Endothelial cell (in vitro differentiated cells): ENCODE measurements at regions not wholly inside any gene's neighbourhood (a gene's known extent, or its start where the extent isn't known, plus 50 kb on each side); places are given as distances from the start of the nearest gene placed in this dataset.

Experiments
- DNase-seq: peaks from one replicate; pipeline ENCODE4 v3.0.0; 2021; ENCODE audit warnings: low spot score
- H3K27ac Mint-ChIP-seq: one replicate; pipeline ENCODE4 v1.8.0; 2021; ENCODE audit warnings: mixed read lengths, inconsistent platforms; ENCODE audit not compliant: unreplicated experiment
- H3K27me3 Mint-ChIP-seq: one replicate; pipeline ENCODE4 v1.8.0; 2021; ENCODE audit warnings: mild to moderate bottlenecking, moderate library complexity, mixed read lengths, inconsistent platforms; ENCODE audit not compliant: unreplicated experiment
- H3K36me3 Mint-ChIP-seq: one replicate; pipeline ENCODE4 v1.8.0; 2021; ENCODE audit warnings: mild to moderate bottlenecking, low read depth, mixed read lengths, inconsistent platforms; ENCODE audit not compliant: unreplicated experiment
- H3K4me1 Mint-ChIP-seq: one replicate; pipeline ENCODE4 v1.8.0; 2021; ENCODE audit warnings: mild to moderate bottlenecking, mixed read lengths, inconsistent platforms; ENCODE audit not compliant: unreplicated experiment
- H3K4me3 Mint-ChIP-seq: one replicate; pipeline ENCODE4 v1.8.0; 2021; ENCODE audit warnings: mild to moderate bottlenecking, mixed read lengths, inconsistent platforms; ENCODE audit not compliant: unreplicated experiment
- H3K9me3 Mint-ChIP-seq: one replicate; pipeline ENCODE4 v1.8.0; 2021; ENCODE audit warnings: mixed read lengths, inconsistent platforms; ENCODE audit not compliant: unreplicated experiment
- TF ChIP-seq, protein P1 (sequence below): fragments of 200-600 bp; sonication (generic); IDR thresholded peaks from one replicate; pipeline ENCODE4 v1.5.0; 2021; ENCODE audit warnings: antibody characterized with exemption; ENCODE audit not compliant: unreplicated experiment

DNA sequence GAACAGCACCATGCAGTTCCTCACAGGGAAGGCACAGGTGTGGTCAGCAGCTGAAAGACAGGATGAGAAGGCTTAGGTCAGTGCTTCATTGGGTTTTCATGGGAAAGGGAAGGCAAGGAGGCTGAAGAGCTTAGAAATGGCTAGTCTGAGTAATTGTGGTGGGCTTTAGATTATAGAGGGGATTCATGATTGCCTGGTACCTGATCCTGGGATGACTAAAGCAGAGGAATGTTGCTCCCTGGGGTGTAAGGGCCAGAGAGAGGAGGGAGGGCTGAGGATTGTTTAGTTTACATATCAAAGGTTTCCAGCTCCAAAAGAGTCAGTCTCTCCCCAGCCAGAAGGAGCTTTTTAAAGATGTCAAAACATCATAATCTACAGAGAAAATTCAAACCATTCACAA lies 396.3 kb upstream of the POM121L12 start:
- no peaks in the 10 kb centered on the region for H3K9me3 Mint-ChIP-seq
- H3K27me3 Mint-ChIP-seq = no peaks in the 10 kb centered on the region
- no peak for DNase-seq
- H3K27ac Mint-ChIP-seq = no peak overlapping the region
- no peaks in the 10 kb centered on the region for H3K36me3 Mint-ChIP-seq
- peaks cover 3% of the 10 kb centered on the region for H3K4me1 Mint-ChIP-seq
- TF ChIP-seq, protein P1, sequence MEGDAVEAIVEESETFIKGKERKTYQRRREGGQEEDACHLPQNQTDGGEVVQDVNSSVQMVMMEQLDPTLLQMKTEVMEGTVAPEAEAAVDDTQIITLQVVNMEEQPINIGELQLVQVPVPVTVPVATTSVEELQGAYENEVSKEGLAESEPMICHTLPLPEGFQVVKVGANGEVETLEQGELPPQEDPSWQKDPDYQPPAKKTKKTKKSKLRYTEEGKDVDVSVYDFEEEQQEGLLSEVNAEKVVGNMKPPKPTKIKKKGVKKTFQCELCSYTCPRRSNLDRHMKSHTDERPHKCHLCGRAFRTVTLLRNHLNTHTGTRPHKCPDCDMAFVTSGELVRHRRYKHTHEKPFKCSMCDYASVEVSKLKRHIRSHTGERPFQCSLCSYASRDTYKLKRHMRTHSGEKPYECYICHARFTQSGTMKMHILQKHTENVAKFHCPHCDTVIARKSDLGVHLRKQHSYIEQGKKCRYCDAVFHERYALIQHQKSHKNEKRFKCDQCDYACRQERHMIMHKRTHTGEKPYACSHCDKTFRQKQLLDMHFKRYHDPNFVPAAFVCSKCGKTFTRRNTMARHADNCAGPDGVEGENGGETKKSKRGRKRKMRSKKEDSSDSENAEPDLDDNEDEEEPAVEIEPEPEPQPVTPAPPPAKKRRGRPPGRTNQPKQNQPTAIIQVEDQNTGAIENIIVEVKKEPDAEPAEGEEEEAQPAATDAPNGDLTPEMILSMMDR = no peak
- H3K4me3 Mint-ChIP-seq = no peak overlapping the region

DNA sequence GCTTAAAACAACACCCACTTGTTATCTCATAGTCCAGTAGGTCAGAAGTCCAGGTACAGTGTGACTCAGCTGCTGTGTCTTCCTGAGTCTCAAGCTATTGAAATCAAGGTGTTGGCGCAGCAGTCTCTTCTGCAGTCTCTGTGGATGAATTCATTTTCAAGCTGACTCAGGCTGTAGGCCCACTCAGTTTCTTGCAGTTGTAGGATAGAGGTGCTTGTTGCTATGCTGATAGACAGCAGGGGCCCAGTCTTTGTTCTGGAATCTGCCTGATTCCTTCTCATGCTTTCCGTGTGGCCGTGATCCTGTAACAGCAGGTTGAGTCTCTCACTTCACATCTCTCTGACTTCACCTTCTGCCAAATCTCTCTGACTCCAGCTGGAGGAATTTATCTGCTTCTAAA lies 400.4 kb upstream of the POM121L12 start:
- DNase-seq = no peak
- H3K4me3 Mint-ChIP-seq = no peak overlapping the region
- TF ChIP-seq, protein P1 = no peak
- no peaks in the 10 kb centered on the region for H3K27me3 Mint-ChIP-seq
- no peaks in the 10 kb centered on the region for H3K36me3 Mint-ChIP-seq
- H3K4me1 Mint-ChIP-seq = peaks cover 3% of the 10 kb centered on the region
- H3K9me3 Mint-ChIP-seq = no peaks in the 10 kb centered on the region
- H3K27ac Mint-ChIP-seq = no peak overlapping the region

DNA sequence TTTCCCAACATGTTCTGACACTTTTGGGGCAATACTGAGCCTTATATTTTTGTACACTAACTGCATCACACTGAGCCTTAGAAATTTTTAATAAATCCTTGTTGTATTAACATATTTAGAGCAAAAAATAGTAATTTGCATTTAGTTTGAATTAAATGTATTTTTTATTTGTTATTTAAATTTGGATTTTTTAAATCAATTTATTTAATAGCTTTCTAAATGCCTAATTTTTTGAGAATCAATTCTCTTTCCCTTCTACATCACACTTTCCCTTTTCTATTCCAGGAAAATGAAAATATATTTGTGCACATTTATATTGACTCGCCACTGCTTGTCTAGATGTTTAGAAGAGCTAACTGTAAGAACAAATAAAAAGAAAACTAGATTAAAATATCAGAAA lies 414.6 kb upstream of the POM121L12 start:
- Mint-ChIP-seq H3K36me3 (no peaks in the 10 kb centered on the region), H3K27ac (no peak overlapping the region), H3K4me1 (peaks cover 18% of the 10 kb centered on the region), H3K27me3 (no peaks in the 10 kb centered on the region), H3K4me3 (no peak overlapping the region), H3K9me3 (no peaks in the 10 kb centered on the region)
- TF ChIP-seq, protein P1 = no peak
- no peak for DNase-seq

DNA sequence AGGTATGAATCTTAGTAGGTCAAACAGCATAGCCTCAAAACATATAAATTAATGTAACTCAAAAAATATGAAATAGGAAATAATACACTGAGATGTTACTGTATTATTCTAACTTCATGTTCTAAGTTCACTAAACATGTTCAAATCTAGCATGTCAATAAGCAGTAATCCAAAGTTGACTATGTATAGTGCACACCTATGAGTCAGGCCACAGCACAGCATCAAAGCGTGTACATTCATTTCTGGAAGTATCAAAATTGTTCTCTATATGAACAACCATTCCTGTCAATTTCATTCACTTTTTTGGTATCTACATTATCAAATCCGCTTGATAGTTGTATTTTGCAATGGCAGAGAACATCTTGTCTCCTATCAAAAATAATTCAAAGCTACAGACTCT lies 418.9 kb upstream of the POM121L12 start:
- Mint-ChIP-seq H3K27me3 (no peaks in the 10 kb centered on the region), H3K4me3 (no peak overlapping the region), H3K4me1 (peaks cover 18% of the 10 kb centered on the region), H3K9me3 (no peaks in the 10 kb centered on the region), H3K27ac (no peak overlapping the region), H3K36me3 (no peaks in the 10 kb centered on the region)
- DNase-seq = no peak
- TF ChIP-seq, protein P1 = no peak

DNA sequence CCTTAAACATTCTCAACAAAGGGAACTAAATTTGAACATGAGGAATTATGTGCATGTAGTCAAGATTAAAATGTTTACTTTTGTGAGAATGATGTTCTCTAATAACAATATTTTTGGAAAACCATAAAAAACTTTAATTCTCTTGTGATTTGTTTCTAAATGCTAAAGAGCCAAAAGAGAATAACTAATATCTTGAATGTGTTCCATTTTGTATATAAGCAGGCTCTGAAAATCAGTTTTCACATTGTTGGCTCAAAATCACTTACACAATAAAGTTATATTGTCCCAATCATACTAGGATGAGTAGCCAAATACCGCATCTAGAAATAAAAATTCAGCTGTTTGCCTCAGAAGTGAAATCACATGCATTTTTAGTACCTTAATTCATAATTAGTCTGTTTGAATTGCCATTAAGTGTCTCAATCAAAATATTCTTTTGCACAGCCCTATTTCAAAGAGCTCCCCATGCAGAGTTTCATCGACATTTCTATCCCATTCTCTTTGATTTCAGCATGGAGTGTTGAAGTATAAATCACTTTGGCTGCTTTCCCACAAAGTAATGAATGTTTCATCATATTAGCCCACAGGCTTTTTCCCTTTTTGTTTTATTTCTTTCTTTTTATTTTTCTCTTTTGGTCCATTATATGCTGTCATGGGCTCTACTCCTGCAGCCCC lies 420.3 kb upstream of the POM121L12 start:
- Mint-ChIP-seq H3K36me3 (no peaks in the 10 kb centered on the region), H3K4me3 (no peak overlapping the region)

More for the DNA sequence above, 420.3 kb upstream of the POM121L12 start:
- DNase-seq = no peak
- no peaks in the 10 kb centered on the region for H3K9me3 Mint-ChIP-seq
- peaks cover 18% of the 10 kb centered on the region for H3K4me1 Mint-ChIP-seq
- no peaks in the 10 kb centered on the region for H3K27me3 Mint-ChIP-seq
- H3K27ac Mint-ChIP-seq = no peak overlapping the region
- TF ChIP-seq, protein P1 = no peak
